Keratinocyte (primary cell): ENCODE measurements at regions not wholly inside any gene's neighbourhood (a gene's known extent, or its start where the extent isn't known, plus 50 kb on each side); places are given as distances from the start of the nearest gene placed in this dataset.

Experiments
- EZH2 ChIP-seq: IDR thresholded peaks from one replicate; pipeline ENCODE4 v1.6.1; 2012; ENCODE audit warnings: inconsistent platforms, mild to moderate bottlenecking, low read length, moderate library complexity
- TF ChIP-seq, protein P1 (sequence below), 3 experiments: IDR thresholded peaks in 1 of 3; conservative IDR thresholded peaks in 1 of 3; optimal IDR thresholded peaks in 1 of 3; 2 replicates in 2 of 3; 3 replicates in 1 of 3; pipeline versions ENCODE3 to v1.5.1; 2011; ENCODE audit warnings: low read length in 3 of 3, mild to moderate bottlenecking in 3 of 3, moderate library complexity in 2 of 3, control low read depth in 1 of 3, inconsistent platforms in 1 of 3; ENCODE audit not compliant: insufficient read depth in 2 of 3; ENCODE audit errors: extremely low read depth in 1 of 3

GRCh38 chr22:48227341-48228018 is 1465.0 kb downstream of the TBC1D22A start:
- TF ChIP-seq, protein P1, sequence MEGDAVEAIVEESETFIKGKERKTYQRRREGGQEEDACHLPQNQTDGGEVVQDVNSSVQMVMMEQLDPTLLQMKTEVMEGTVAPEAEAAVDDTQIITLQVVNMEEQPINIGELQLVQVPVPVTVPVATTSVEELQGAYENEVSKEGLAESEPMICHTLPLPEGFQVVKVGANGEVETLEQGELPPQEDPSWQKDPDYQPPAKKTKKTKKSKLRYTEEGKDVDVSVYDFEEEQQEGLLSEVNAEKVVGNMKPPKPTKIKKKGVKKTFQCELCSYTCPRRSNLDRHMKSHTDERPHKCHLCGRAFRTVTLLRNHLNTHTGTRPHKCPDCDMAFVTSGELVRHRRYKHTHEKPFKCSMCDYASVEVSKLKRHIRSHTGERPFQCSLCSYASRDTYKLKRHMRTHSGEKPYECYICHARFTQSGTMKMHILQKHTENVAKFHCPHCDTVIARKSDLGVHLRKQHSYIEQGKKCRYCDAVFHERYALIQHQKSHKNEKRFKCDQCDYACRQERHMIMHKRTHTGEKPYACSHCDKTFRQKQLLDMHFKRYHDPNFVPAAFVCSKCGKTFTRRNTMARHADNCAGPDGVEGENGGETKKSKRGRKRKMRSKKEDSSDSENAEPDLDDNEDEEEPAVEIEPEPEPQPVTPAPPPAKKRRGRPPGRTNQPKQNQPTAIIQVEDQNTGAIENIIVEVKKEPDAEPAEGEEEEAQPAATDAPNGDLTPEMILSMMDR (optimal IDR thresholded peaks at IDR 0.05 in 1 of 3, IDR thresholded peaks at IDR 0.05 in 1 of 3, conservative IDR thresholded peaks at IDR 0.05 in 1 of 3; ENCODE audit: extremely low read depth in 1 of 3, insufficient read depth in 2 of 3, low read length in 3 of 3), result no peak
- TF ChIP-seq EZH2, result no peak
